ENCODE measurements at regions not wholly inside any gene's neighbourhood (a gene's known extent, or its start where the extent isn't known, plus 50 kb on each side); places are given as distances from the start of the nearest gene placed in this dataset.

DNA sequence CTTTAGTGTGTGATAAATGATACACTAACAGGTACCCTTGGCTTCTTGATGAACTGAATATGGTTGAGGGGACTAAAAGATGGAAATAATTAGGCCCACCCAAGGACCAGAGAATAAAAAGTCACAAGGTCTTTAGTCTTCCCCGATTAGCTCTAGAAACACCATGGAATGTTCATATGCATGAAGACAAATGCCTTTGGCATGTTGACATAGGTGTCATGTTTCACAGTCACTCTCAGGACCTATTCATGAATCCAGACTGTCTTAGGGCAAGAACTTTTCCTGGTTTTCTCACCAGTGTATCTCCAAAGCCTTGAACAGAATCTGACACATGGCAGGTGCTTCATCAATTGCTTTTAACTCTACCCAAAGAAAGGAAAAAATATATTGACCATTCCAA lies 412.8 kb downstream of the AJAP1 start:
- TF ChIP-seq, protein P1, sequence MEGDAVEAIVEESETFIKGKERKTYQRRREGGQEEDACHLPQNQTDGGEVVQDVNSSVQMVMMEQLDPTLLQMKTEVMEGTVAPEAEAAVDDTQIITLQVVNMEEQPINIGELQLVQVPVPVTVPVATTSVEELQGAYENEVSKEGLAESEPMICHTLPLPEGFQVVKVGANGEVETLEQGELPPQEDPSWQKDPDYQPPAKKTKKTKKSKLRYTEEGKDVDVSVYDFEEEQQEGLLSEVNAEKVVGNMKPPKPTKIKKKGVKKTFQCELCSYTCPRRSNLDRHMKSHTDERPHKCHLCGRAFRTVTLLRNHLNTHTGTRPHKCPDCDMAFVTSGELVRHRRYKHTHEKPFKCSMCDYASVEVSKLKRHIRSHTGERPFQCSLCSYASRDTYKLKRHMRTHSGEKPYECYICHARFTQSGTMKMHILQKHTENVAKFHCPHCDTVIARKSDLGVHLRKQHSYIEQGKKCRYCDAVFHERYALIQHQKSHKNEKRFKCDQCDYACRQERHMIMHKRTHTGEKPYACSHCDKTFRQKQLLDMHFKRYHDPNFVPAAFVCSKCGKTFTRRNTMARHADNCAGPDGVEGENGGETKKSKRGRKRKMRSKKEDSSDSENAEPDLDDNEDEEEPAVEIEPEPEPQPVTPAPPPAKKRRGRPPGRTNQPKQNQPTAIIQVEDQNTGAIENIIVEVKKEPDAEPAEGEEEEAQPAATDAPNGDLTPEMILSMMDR (IDR thresholded peaks at IDR 0.05), result no peak
- TF ChIP-seq EZH2 (IDR thresholded peaks at IDR 0.05), result no peak

Data from neural progenitor cell (in vitro differentiated cells).